ENCODE measurements at regions not wholly inside any gene's neighbourhood (a gene's known extent, or its start where the extent isn't known, plus 50 kb on each side); places are given as distances from the start of the nearest gene placed in this dataset.
"Not testable (repeated sequence)": the region's sequence is repeated elsewhere in the genome, so short reads cannot be mapped to it uniquely, and the experiment has no call there.

GRCh38 chr16:9014389-9014788 is 50.7 kb upstream of the USP7 start:
- POLR2A ChIA-PET = no interaction called here
- CTCF ChIA-PET = no interaction called here
- no peak for DNase-seq (ENCODE audit: extremely low spot score)
- TF ChIP-seq FOXA1 (IDR thresholded peaks at IDR 0.05) (no peak), NFRKB (IDR thresholded peaks at IDR 0.05) (no peak), PKNOX1 (IDR thresholded peaks at IDR 0.05) (no peak), LEF1 (IDR thresholded peaks at IDR 0.05; ENCODE audit: borderline replicate concordance) (no peak), SP1 (IDR thresholded peaks at IDR 0.05) (no peak), ELF4 (IDR thresholded peaks at IDR 0.05) (no peak), L3MBTL2 (conservative IDR thresholded peaks at IDR 0.05) (no peak), SUZ12 (IDR thresholded peaks at IDR 0.05) (no peak), FOXK2 (IDR thresholded peaks at IDR 0.05) (no peak), CTBP1 (IDR thresholded peaks at IDR 0.05; ENCODE audit: borderline replicate concordance) (no peak), FOXM1 (IDR thresholded peaks at IDR 0.05; ENCODE audit: borderline replicate concordance) (no peak), ZNF384 (IDR thresholded peaks at IDR 0.05) (no peak), HDGF (IDR thresholded peaks at IDR 0.05; ENCODE audit: borderline replicate concordance) (no peak), BHLHE40 (IDR thresholded peaks at IDR 0.05; ENCODE audit: borderline replicate concordance) (no peak), ARNT (IDR thresholded peaks at IDR 0.05) (no peak), TARDBP (IDR thresholded peaks at IDR 0.05) (no peak)

- POLR2A ChIA-PET = no interaction called here
- CTCF ChIA-PET = no interaction called here
- TF ChIP-seq ARNT (IDR thresholded peaks at IDR 0.05) = no peak
- no peak for TF ChIP-seq FOXM1 (IDR thresholded peaks at IDR 0.05; ENCODE audit: borderline replicate concordance)
- TF ChIP-seq ELF4 (IDR thresholded peaks at IDR 0.05) = no peak
- no peak for TF ChIP-seq L3MBTL2 (conservative IDR thresholded peaks at IDR 0.05)
- no peak for TF ChIP-seq HDGF (IDR thresholded peaks at IDR 0.05; ENCODE audit: borderline replicate concordance)
- no peak for TF ChIP-seq ZNF384 (IDR thresholded peaks at IDR 0.05)
- no peak for DNase-seq (ENCODE audit: extremely low spot score)
Measured at GRCh38 chr16:9015489-9015888, 51.8 kb upstream of the USP7 start.

GRCh38 chr16:9016005-9016404 is 52.3 kb upstream of the USP7 start:
- POLR2A ChIA-PET; CTCF ChIA-PET; DNase-seq (ENCODE audit: extremely low spot score): not testable (repeated sequence)

GRCh38 chr16:9016824-9017223 is 53.1 kb upstream of the USP7 start:
- CTCF ChIA-PET = interaction anchor here (1.0 to 2.6 kb wide), 2 partner anchors 8 to 33 kb away, joined by 3 to 22 read pairs; no protein-coding TSS in a partner anchor
- POLR2A ChIA-PET = no interaction called here
- DNase-seq (ENCODE audit: extremely low spot score) = no peak
- no peak for TF ChIP-seq HDGF (IDR thresholded peaks at IDR 0.05; ENCODE audit: borderline replicate concordance)

GRCh38 chr16:9027070-9027799 is 63.5 kb upstream of the USP7 start:
- DNase-seq (ENCODE audit: extremely low spot score) = no peak
- no peak for TF ChIP-seq SP1 (IDR thresholded peaks at IDR 0.05)
- no peak for TF ChIP-seq PKNOX1 (IDR thresholded peaks at IDR 0.05)
- no peak for TF ChIP-seq NFRKB (IDR thresholded peaks at IDR 0.05)
- no peak for TF ChIP-seq SUZ12 (IDR thresholded peaks at IDR 0.05)
- no peak for TF ChIP-seq FOXA1 (IDR thresholded peaks at IDR 0.05)
- TF ChIP-seq FOXM1 (IDR thresholded peaks at IDR 0.05; ENCODE audit: borderline replicate concordance) = no peak
- no peak for TF ChIP-seq FOXK2 (IDR thresholded peaks at IDR 0.05)
- no peak for TF ChIP-seq CTBP1 (IDR thresholded peaks at IDR 0.05; ENCODE audit: borderline replicate concordance)
- TF ChIP-seq ELF4 (IDR thresholded peaks at IDR 0.05) = no peak
- no peak for TF ChIP-seq ZNF384 (IDR thresholded peaks at IDR 0.05)
- no peak for TF ChIP-seq L3MBTL2 (conservative IDR thresholded peaks at IDR 0.05)
- TF ChIP-seq TARDBP (IDR thresholded peaks at IDR 0.05) = no peak
- TF ChIP-seq BHLHE40 (IDR thresholded peaks at IDR 0.05; ENCODE audit: borderline replicate concordance) = no peak
- no peak for TF ChIP-seq HDGF (IDR thresholded peaks at IDR 0.05; ENCODE audit: borderline replicate concordance)
- TF ChIP-seq ARNT (IDR thresholded peaks at IDR 0.05) = no peak
- no peak for TF ChIP-seq LEF1 (IDR thresholded peaks at IDR 0.05; ENCODE audit: borderline replicate concordance)
- CTCF ChIA-PET = interaction anchor here (0.6 to 0.7 kb wide), 2 partner anchors 19 to 31 kb away, joined by 3 read pairs; no protein-coding TSS in a partner anchor
- POLR2A ChIA-PET = no interaction called here

GRCh38 chr16:9028491-9028890 is 63.0 kb upstream of the HAPSTR1 start:
- DNase-seq (ENCODE audit: extremely low spot score); POLR2A ChIA-PET; CTCF ChIA-PET: not testable (repeated sequence)
- 0 out of 2 replicates have a peak, but pooled peaks have one; percentile 33 for TF ChIP-seq ZNF384 (IDR thresholded peaks at IDR 0.05)

DNA sequence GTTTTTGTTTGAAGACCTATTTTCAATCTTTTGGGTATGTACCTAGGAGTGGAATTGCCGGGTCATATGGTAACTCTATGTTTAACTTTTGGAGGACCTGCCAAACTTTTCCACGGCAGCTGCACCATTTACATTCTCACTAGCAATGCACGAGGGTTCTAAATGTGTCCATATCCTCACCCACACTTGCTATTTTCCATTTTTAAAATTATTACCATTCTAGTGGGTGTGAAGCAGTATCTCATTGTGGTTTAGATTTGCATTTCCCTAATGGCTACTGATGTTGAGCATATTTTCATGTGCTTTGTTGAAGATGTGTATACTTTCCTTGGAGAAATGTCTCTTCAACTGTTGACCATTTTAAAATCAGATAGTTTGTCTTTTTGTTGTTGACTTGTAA is 60.3 kb upstream of the HAPSTR1 start:
- TF ChIP-seq ARNT (IDR thresholded peaks at IDR 0.05) (no peak), CTBP1 (IDR thresholded peaks at IDR 0.05; ENCODE audit: borderline replicate concordance) (no peak)
- no peak for DNase-seq (ENCODE audit: extremely low spot score)
- CTCF ChIA-PET = interaction anchor here (1.2 kb wide), 1 partner anchor 10 kb away, joined by 3 read pairs; no protein-coding TSS in a partner anchor
- POLR2A ChIA-PET = no interaction called here

All from HEK293T (cell line).